SK-N-SH treated with all-trans-retinoic acid at 6 μM for 48 hours (cell line): ENCODE measurements at regions not wholly inside any gene's neighbourhood (a gene's known extent, or its start where the extent isn't known, plus 50 kb on each side); places are given as distances from the start of the nearest gene placed in this dataset.

Experiments used
- ATAC-seq: fragments of 200-7000 bp; cut with Tn5 transposase; 3 replicates; pipeline ENCODE4 v1.9.1; 2020; ENCODE audit warnings: mild to moderate bottlenecking, moderate library complexity
- ARNTL ChIP-seq: fragments of 450-650 bp; formaldehyde crosslinking; IDR thresholded peaks from 2 replicates; pipeline ENCODE4 v1.5.0; 2020; ENCODE audit warnings: low read depth, mild to moderate bottlenecking, moderate library complexity, borderline replicate concordance
- CREB5 ChIP-seq: fragments of 250-450 bp; sonication (Bioruptor Pico); IDR thresholded peaks from 2 replicates; pipeline ENCODE4 v1.5.1; 2020; ENCODE audit warnings: low read depth, mild to moderate bottlenecking, moderate library complexity
- CSDC2 ChIP-seq: fragments of 250-450 bp; sonication (Bioruptor Pico); IDR thresholded peaks from 2 replicates; pipeline ENCODE4 v1.5.0; 2020; ENCODE audit warnings: mild to moderate bottlenecking, moderate library complexity
- ESRRG ChIP-seq: fragments of 250-450 bp; sonication (Bioruptor Pico); IDR thresholded peaks from 2 replicates; pipeline ENCODE4 v1.6.1; 2021; ENCODE audit warnings: mild to moderate bottlenecking
- GLIS3 ChIP-seq: fragments of 250-450 bp; sonication (Bioruptor Pico); IDR thresholded peaks from 2 replicates; pipeline ENCODE4 v1.5.0; 2020; ENCODE audit warnings: mild to moderate bottlenecking, moderate library complexity
- ISL1 ChIP-seq: fragments of 250-450 bp; sonication (Bioruptor Pico); IDR thresholded peaks from 2 replicates; pipeline ENCODE4 v2.1.2; 2022; ENCODE audit warnings: mild to moderate bottlenecking, moderate library complexity
- OSR1 ChIP-seq: fragments of 250-450 bp; sonication (Bioruptor Pico); IDR thresholded peaks from 2 replicates; pipeline ENCODE4 v1.8.0; 2022; ENCODE audit warnings: moderate library complexity, mild to moderate bottlenecking, inconsistent platforms
- PATZ1 ChIP-seq: fragments of 250-450 bp; sonication (Bioruptor Pico); IDR thresholded peaks from 2 replicates; pipeline ENCODE4 v1.8.0; 2020; ENCODE audit warnings: mild to moderate bottlenecking, moderate library complexity, borderline replicate concordance
- POU6F1 ChIP-seq: fragments of 250-450 bp; sonication (Bioruptor Pico); IDR thresholded peaks from 2 replicates; pipeline ENCODE4 v1.8.0; 2021; ENCODE audit warnings: low read depth, mild to moderate bottlenecking, moderate library complexity, borderline replicate concordance
- PPARA ChIP-seq: fragments of 250-450 bp; sonication (Bioruptor Pico); IDR thresholded peaks from 2 replicates; pipeline ENCODE4 v1.5.0; 2020; ENCODE audit warnings: mild to moderate bottlenecking, borderline replicate concordance
- RARB ChIP-seq: fragments of 250-450 bp; sonication (Bioruptor Pico); IDR thresholded peaks from 2 replicates; pipeline ENCODE4 v1.8.0; 2021; ENCODE audit warnings: mild to moderate bottlenecking, moderate library complexity
- TCF4 ChIP-seq: fragments of 250-450 bp; sonication (Bioruptor Pico); IDR thresholded peaks from 2 replicates; pipeline ENCODE4 v1.8.0; 2021; ENCODE audit warnings: mild to moderate bottlenecking, moderate library complexity, borderline replicate concordance
- TOX ChIP-seq: fragments of 250-450 bp; sonication (Bioruptor Pico); IDR thresholded peaks from 2 replicates; pipeline ENCODE4 v1.8.0; 2021; ENCODE audit warnings: mild to moderate bottlenecking, moderate library complexity, borderline replicate concordance
- TSHZ2 ChIP-seq: fragments of 250-450 bp; sonication (Bioruptor Pico); IDR thresholded peaks from 2 replicates; pipeline ENCODE4 v1.5.0; 2020; ENCODE audit warnings: mild to moderate bottlenecking, moderate library complexity
- ZC3H10 ChIP-seq: fragments of 250-450 bp; sonication (Bioruptor Pico); IDR thresholded peaks from 2 replicates; pipeline ENCODE4 v1.5.1; 2021; ENCODE audit warnings: mild to moderate bottlenecking, moderate library complexity
- ZFP3 ChIP-seq: fragments of 250-450 bp; sonication (Bioruptor Pico); IDR thresholded peaks from 2 replicates; pipeline ENCODE4 v1.5.0; 2020; ENCODE audit warnings: mild to moderate bottlenecking, moderate library complexity
- ZFP30 ChIP-seq: fragments of 450-650 bp; formaldehyde crosslinking; IDR thresholded peaks from 2 replicates; pipeline ENCODE4 v1.5.0; 2022; ENCODE audit warnings: mild to moderate bottlenecking, moderate library complexity
- ZNF565 ChIP-seq: fragments of 450-650 bp; formaldehyde crosslinking; conservative IDR thresholded peaks from 2 replicates; pipeline ENCODE4 v1.5.0; 2020; ENCODE audit warnings: low read depth, mild to moderate bottlenecking, moderate library complexity
- ZNF70 ChIP-seq: fragments of 450-650 bp; formaldehyde crosslinking; IDR thresholded peaks from 2 replicates; pipeline ENCODE4 v1.5.0; 2020; ENCODE audit warnings: mild to moderate bottlenecking, moderate library complexity
- ZNF8 ChIP-seq: fragments of 450-650 bp; formaldehyde crosslinking; IDR thresholded peaks from 2 replicates; pipeline ENCODE4 v1.5.0; 2020; ENCODE audit warnings: mild to moderate bottlenecking, moderate library complexity

- TF ChIP-seq ARNTL (no peak), GLIS3 (no peak), PATZ1 (CRISPR knock-in tag) (no peak), ZC3H10 (CRISPR knock-in tag) (no peak), RARB (CRISPR knock-in tag) (no peak)
- TF ChIP-seq, all 23 proteins: peak for 0
- peak; percentile 32; the same call in 1 of the 3 replicates for ATAC-seq
Measured at GRCh38 chr18:57910817-57911216, 107.7 kb upstream of the ATP8B1 start.

GRCh38 chr18:57910134-57910533, 107.0 kb upstream of the ATP8B1 start:
- ATAC-seq: no peak
- TF ChIP-seq ESRRG (CRISPR knock-in tag) (no peak), CSDC2 (CRISPR knock-in tag) (no peak), OSR1 (CRISPR knock-in tag) (no peak)

- TF ChIP-seq ISL1 (CRISPR knock-in tag) (no peak), POU6F1 (no peak), ZFP30 (CRISPR knock-in tag) (no peak), CSDC2 (CRISPR knock-in tag) (no peak), TSHZ2 (no peak), ZNF8 (CRISPR knock-in tag) (no peak), OSR1 (CRISPR knock-in tag) (no peak), TOX (CRISPR knock-in tag) (no peak), ZC3H10 (CRISPR knock-in tag) (no peak), TCF4 (no peak), ZNF565 (CRISPR knock-in tag) (no peak), RARB (CRISPR knock-in tag) (no peak)
- ATAC-seq: no peak; the same call in 2 of the 3 replicates
Measured at GRCh38 chr18:57909620-57910019, 106.5 kb upstream of the ATP8B1 start.

GRCh38 chr18:57908092-57908491, 105.0 kb upstream of the ATP8B1 start:
- TF ChIP-seq ZNF70 (CRISPR knock-in tag): no peak
- TF ChIP-seq ARNTL: no peak
- TF ChIP-seq ISL1 (CRISPR knock-in tag): no peak

GRCh38 chr18:57907550-57907949, 104.4 kb upstream of the ATP8B1 start:
- ATAC-seq: no peak
- TF ChIP-seq TSHZ2 (no peak), ARNTL (no peak), ZFP3 (CRISPR knock-in tag) (no peak), POU6F1 (no peak), ZFP30 (CRISPR knock-in tag) (no peak), CREB5 (CRISPR knock-in tag) (no peak), OSR1 (CRISPR knock-in tag) (no peak), PPARA (CRISPR knock-in tag) (no peak), ZNF565 (CRISPR knock-in tag) (no peak), ISL1 (CRISPR knock-in tag) (no peak), ZNF70 (CRISPR knock-in tag) (no peak)

More at GRCh38 chr18:57908092-57908491, 105.0 kb upstream of the ATP8B1 start:
- ATAC-seq: no peak
